ENCODE measurements at regions not wholly inside any gene's neighbourhood (a gene's known extent, or its start where the extent isn't known, plus 50 kb on each side); places are given as distances from the start of the nearest gene placed in this dataset.

GRCh38 chr4:67082746-67083145, 462.6 kb downstream of the CENPC start:
- no peak overlapping the region for H2AFZ ChIP-seq (ENCODE audit: low read length)
- H3K36me3 ChIP-seq (replicated peaks in 1 of 2; ENCODE audit: control insufficient read depth in 1 of 2, insufficient read depth in 2 of 2, low read length in 2 of 2): no peaks in the 10 kb centered on the region
- H3K9ac ChIP-seq (ENCODE audit: insufficient read depth, low read depth, low read length): no peak overlapping the region
- H3K27me3 ChIP-seq (ENCODE audit: control insufficient read depth in 1 of 2, insufficient read depth in 2 of 2, low read length in 2 of 2): no peaks in the 10 kb centered on the region
- ATAC-seq (no peak), DNase-seq (ENCODE audit: low spot score) (no peak), FAIRE-seq (no peak)
- H3K4me1 ChIP-seq (ENCODE audit: insufficient read depth, low read length): no peaks in the 10 kb centered on the region
- H3K27ac ChIP-seq (ENCODE audit: extremely low read length, insufficient read depth, low read length): no peak overlapping the region
- 20% methylated on average over 5 of the region's 5 CpGs for WGBS (ENCODE audit: low lambda C conversion rate)
- no peaks in the 10 kb centered on the region for H3K79me2 ChIP-seq (ENCODE audit: insufficient read depth, low read length)
- in situ Hi-C loops (cut with HindIII; ENCODE audit: extremely low pct_ligation_motif_present, low pct_unique_long_range_greater_than_20kb): no loop called here
- H4K20me1 ChIP-seq (ENCODE audit: insufficient read depth, low read length): no peaks in the 10 kb centered on the region
- ChIA-PET CTCF (ENCODE audit: low intra/inter-chr PET ratio, low total read pairs) (no interaction called here), POLR2A (no interaction called here)
- H3K4me2 ChIP-seq (ENCODE audit: low read depth, low read length): no peak overlapping the region
- no TSS peak for BruUV-seq (replicated peaks)
- TF ChIP-seq FOXO4 (CRISPR knock-in tag; conservative IDR thresholded peaks at IDR 0.05) (no peak), ZNF160 (CRISPR knock-in tag; IDR thresholded peaks at IDR 0.05) (no peak), U2AF2 (IDR thresholded peaks at IDR 0.05; ENCODE audit: low read depth, low read length) (no peak)
- TF ChIP-seq, protein P1, sequence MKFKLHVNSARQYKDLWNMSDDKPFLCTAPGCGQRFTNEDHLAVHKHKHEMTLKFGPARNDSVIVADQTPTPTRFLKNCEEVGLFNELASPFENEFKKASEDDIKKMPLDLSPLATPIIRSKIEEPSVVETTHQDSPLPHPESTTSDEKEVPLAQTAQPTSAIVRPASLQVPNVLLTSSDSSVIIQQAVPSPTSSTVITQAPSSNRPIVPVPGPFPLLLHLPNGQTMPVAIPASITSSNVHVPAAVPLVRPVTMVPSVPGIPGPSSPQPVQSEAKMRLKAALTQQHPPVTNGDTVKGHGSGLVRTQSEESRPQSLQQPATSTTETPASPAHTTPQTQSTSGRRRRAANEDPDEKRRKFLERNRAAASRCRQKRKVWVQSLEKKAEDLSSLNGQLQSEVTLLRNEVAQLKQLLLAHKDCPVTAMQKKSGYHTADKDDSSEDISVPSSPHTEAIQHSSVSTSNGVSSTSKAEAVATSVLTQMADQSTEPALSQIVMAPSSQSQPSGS (CRISPR knock-in tag; IDR thresholded peaks at IDR 0.05): no peak
- intact Hi-C loops (cut with micrococcal nuclease; ENCODE audit: unreplicated experiment): no loop called here
- no peak overlapping the region for H3K4me3 ChIP-seq (replicated peaks in 1 of 3; ENCODE audit: insufficient read depth in 1 of 3, low read depth in 2 of 3, low read length in 3 of 3)
- H3K9me3 ChIP-seq (ENCODE audit: low read length): no peaks in the 10 kb centered on the region

DNA sequence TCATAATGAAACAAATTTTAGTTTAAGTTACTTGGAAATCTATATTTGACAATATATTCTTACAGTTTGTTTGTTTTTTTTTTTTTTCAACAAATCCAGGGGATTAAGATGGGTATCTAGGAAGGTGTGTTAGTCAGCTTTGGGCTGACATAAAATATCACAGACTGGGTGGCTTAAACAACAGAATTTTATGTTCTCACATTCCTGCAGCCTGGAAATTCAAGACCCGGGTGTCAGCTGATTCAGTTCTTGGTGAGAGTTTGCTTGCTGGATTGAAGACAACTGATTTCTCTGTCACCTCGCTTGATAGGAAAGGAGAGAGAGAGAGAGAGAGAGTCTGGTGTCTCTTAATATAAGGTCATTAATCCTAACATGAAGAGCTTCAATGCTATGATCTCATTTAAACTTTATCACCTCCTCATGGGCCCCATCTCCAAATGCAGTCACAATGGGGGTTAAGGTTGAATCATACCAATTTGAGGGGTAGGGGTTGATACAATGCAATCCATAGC, 465.2 kb downstream of the CENPC start:
- intact Hi-C loops (cut with micrococcal nuclease; ENCODE audit: unreplicated experiment): no loop called here
- H3K4me1 ChIP-seq (ENCODE audit: insufficient read depth, low read length): no peaks in the 10 kb centered on the region
- DNase-seq (ENCODE audit: low spot score) (no peak), ATAC-seq (no peak), FAIRE-seq (no peak)
- BruUV-seq (replicated peaks): no TSS peak
- POLR2A ChIA-PET: no interaction called here
- in situ Hi-C loops (cut with HindIII; ENCODE audit: extremely low pct_ligation_motif_present, low pct_unique_long_range_greater_than_20kb): no loop called here
- H3K36me3 ChIP-seq (replicated peaks in 1 of 2; ENCODE audit: control insufficient read depth in 1 of 2, insufficient read depth in 2 of 2, low read length in 2 of 2): no peaks in the 10 kb centered on the region
- WGBS (ENCODE audit: low lambda C conversion rate): 0% methylated on average over 2 of the region's 2 CpGs
- no peaks in the 10 kb centered on the region for H4K20me1 ChIP-seq (ENCODE audit: insufficient read depth, low read length)
- H2AFZ ChIP-seq (ENCODE audit: low read length): no peak overlapping the region
- CTCF ChIA-PET (ENCODE audit: low intra/inter-chr PET ratio, low total read pairs): no interaction called here
- no peak overlapping the region for H3K9ac ChIP-seq (ENCODE audit: insufficient read depth, low read depth, low read length)
- H3K27ac ChIP-seq (ENCODE audit: extremely low read length, insufficient read depth, low read length): no peak overlapping the region
- no peaks in the 10 kb centered on the region for H3K27me3 ChIP-seq (ENCODE audit: control insufficient read depth in 1 of 2, insufficient read depth in 2 of 2, low read length in 2 of 2)
- H3K4me2 ChIP-seq (ENCODE audit: low read depth, low read length): no peak overlapping the region
- no peaks in the 10 kb centered on the region for H3K79me2 ChIP-seq (ENCODE audit: insufficient read depth, low read length)
- H3K4me3 ChIP-seq (replicated peaks in 1 of 3; ENCODE audit: insufficient read depth in 1 of 3, low read depth in 2 of 3, low read length in 3 of 3): no peak overlapping the region
- H3K9me3 ChIP-seq (ENCODE audit: low read length): no peaks in the 10 kb centered on the region
- TF ChIP-seq KLF12 (CRISPR knock-in tag; IDR thresholded peaks at IDR 0.05; ENCODE audit: borderline replicate concordance): no peak
- no peak for TF ChIP-seq NFE2L1 (CRISPR knock-in tag; IDR thresholded peaks at IDR 0.05; ENCODE audit: borderline replicate concordance)
- no peak for TF ChIP-seq GFI1 (CRISPR knock-in tag; IDR thresholded peaks at IDR 0.05; ENCODE audit: borderline replicate concordance)
- TF ChIP-seq ZNF777 (CRISPR knock-in tag; IDR thresholded peaks at IDR 0.05): no peak
- no peak for TF ChIP-seq SYNCRIP (IDR thresholded peaks at IDR 0.05; ENCODE audit: insufficient read depth, low read depth, low read length)
- TF ChIP-seq ZNF788 (CRISPR knock-in tag; IDR thresholded peaks at IDR 0.05; ENCODE audit: borderline replicate concordance): no peak
- TF ChIP-seq ATF1 (CRISPR knock-in tag; IDR thresholded peaks at IDR 0.05): no peak
- no peak for TF ChIP-seq ISL2 (CRISPR knock-in tag; IDR thresholded peaks at IDR 0.05)
- no peak for TF ChIP-seq KDM5A (IDR thresholded peaks at IDR 0.05; ENCODE audit: borderline replicate concordance, low read length)
- TF ChIP-seq, protein P2, sequence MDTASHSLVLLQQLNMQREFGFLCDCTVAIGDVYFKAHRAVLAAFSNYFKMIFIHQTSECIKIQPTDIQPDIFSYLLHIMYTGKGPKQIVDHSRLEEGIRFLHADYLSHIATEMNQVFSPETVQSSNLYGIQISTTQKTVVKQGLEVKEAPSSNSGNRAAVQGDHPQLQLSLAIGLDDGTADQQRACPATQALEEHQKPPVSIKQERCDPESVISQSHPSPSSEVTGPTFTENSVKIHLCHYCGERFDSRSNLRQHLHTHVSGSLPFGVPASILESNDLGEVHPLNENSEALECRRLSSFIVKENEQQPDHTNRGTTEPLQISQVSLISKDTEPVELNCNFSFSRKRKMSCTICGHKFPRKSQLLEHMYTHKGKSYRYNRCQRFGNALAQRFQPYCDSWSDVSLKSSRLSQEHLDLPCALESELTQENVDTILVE (CRISPR knock-in tag; IDR thresholded peaks at IDR 0.05): no peak

Data from HepG2 (cell line).